ENCODE measurements at regions not wholly inside any gene's neighbourhood (a gene's known extent, or its start where the extent isn't known, plus 50 kb on each side); places are given as distances from the start of the nearest gene placed in this dataset.

DNA sequence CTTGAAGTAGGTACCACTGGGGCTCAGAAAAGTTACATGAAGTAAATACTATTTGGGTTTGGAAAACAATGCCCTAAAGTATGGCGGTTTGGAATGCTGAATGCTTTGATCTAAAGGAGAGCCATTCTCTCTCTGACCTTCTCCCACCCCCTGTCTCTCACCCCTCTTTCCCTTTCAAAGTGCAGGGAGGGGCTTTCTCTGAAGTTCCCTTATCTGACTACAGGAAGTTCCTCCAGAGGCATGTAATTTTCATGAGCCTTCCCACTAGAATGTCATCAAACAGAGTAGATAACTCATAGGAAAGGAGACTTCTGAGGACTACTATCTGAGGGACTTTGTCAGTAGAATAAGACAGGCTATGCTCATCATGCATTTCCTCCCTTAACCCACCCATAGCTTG lies 216.7 kb upstream of the PCSK2 start:
- Histone ChIP-seq H3K79me2 (ENCODE audit: insufficient read depth, low read length) (no peaks in the 10 kb centered on the region), H3K4me1 (ENCODE audit: insufficient read depth, low read length) (no peaks in the 10 kb centered on the region), H3K36me3 (ENCODE audit: insufficient read depth, low read length) (no peaks in the 10 kb centered on the region), H3K4me2 (ENCODE audit: insufficient read depth, low read length) (no peak overlapping the region), H3K27me3 (ENCODE audit: insufficient read depth, low read length) (no peaks in the 10 kb centered on the region), H2AFZ (ENCODE audit: low read length) (no peak overlapping the region), H3K4me3 (ENCODE audit: insufficient read depth, low read length) (no peak overlapping the region), H3K9me3 (ENCODE audit: low read depth, low read length) (no peaks in the 10 kb centered on the region), H3K27ac (ENCODE audit: low read depth, low read length) (no peak overlapping the region), H4K20me1 (ENCODE audit: insufficient read depth, low read length) (no peaks in the 10 kb centered on the region)
- no peak for DNase-seq (ENCODE audit: insufficient read length, low spot score, missing footprints)
- TF ChIP-seq, protein P1, sequence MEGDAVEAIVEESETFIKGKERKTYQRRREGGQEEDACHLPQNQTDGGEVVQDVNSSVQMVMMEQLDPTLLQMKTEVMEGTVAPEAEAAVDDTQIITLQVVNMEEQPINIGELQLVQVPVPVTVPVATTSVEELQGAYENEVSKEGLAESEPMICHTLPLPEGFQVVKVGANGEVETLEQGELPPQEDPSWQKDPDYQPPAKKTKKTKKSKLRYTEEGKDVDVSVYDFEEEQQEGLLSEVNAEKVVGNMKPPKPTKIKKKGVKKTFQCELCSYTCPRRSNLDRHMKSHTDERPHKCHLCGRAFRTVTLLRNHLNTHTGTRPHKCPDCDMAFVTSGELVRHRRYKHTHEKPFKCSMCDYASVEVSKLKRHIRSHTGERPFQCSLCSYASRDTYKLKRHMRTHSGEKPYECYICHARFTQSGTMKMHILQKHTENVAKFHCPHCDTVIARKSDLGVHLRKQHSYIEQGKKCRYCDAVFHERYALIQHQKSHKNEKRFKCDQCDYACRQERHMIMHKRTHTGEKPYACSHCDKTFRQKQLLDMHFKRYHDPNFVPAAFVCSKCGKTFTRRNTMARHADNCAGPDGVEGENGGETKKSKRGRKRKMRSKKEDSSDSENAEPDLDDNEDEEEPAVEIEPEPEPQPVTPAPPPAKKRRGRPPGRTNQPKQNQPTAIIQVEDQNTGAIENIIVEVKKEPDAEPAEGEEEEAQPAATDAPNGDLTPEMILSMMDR (IDR thresholded peaks at IDR 0.05; ENCODE audit: extremely low read depth, low read depth, low read length) = no peak

DNA sequence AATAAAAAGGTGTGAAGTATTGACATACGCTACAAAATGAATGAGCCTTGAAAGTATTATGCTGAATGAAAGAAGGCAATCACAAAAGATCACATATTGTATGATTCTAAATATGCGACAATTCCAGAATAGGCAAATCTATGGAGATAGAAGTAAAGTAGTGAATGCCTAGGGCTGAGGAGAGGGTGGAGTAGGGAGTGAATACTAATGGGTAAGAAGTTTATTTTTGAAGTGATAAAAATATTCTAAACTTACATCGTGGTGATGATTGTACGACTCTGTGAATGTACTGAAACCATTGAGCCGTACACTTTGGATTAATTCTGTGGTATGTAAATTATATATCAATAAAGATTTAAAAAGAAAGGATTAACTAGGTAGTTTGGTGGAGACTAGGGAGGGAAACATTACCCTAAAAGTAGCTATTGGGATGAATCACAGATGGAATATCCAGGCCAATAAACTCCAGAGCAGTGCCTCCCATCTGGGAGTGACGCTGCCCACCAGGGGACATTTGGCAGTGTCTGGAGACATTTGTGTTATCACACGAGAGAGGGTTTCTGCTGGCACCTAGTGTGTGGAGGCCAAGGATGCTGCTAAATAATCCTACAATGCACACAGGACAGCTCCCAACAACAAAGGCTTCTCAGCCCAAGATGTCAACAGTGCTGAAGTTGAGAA lies 214.2 kb upstream of the PCSK2 start:
- Histone ChIP-seq H3K4me3 (ENCODE audit: insufficient read depth, low read length) (no peak overlapping the region), H3K27ac (ENCODE audit: low read depth, low read length) (no peak overlapping the region), H3K4me1 (ENCODE audit: insufficient read depth, low read length) (no peaks in the 10 kb centered on the region), H3K27me3 (ENCODE audit: insufficient read depth, low read length) (no peaks in the 10 kb centered on the region), H3K36me3 (ENCODE audit: insufficient read depth, low read length) (no peaks in the 10 kb centered on the region), H2AFZ (ENCODE audit: low read length) (no peak overlapping the region), H3K79me2 (ENCODE audit: insufficient read depth, low read length) (no peaks in the 10 kb centered on the region), H3K4me2 (ENCODE audit: insufficient read depth, low read length) (no peak overlapping the region), H3K9me3 (ENCODE audit: low read depth, low read length) (no peaks in the 10 kb centered on the region), H4K20me1 (ENCODE audit: insufficient read depth, low read length) (no peaks in the 10 kb centered on the region)
- no peak for DNase-seq (ENCODE audit: insufficient read length, low spot score, missing footprints)
- TF ChIP-seq, protein P1 (IDR thresholded peaks at IDR 0.05; ENCODE audit: extremely low read depth, low read depth, low read length) = no peak

DNA sequence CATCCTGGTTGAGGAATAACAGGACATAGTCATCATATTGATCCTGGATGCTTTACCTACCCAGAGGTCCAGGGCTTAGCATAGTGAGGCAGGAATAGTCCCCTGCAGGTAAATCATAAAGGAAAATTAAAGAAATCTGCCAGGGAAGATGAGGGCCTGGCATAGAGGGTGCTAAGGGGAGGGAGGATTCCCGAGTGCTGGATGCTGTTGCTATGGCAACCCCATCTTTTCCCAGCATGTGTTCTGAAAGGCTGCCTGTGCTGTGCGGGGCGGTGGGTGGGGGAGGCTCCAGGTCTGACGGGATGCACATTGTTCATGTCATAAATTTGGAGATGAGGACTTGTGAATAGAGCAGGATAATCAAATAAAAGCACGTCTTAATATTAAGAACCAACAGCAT lies 212.6 kb upstream of the PCSK2 start:
- Histone ChIP-seq H3K4me1 (ENCODE audit: insufficient read depth, low read length) (no peaks in the 10 kb centered on the region), H3K27ac (ENCODE audit: low read depth, low read length) (no peak overlapping the region), H3K27me3 (ENCODE audit: insufficient read depth, low read length) (no peaks in the 10 kb centered on the region), H3K79me2 (ENCODE audit: insufficient read depth, low read length) (no peaks in the 10 kb centered on the region), H2AFZ (ENCODE audit: low read length) (no peak overlapping the region), H3K36me3 (ENCODE audit: insufficient read depth, low read length) (no peaks in the 10 kb centered on the region), H3K4me2 (ENCODE audit: insufficient read depth, low read length) (no peak overlapping the region), H3K9me3 (ENCODE audit: low read depth, low read length) (no peaks in the 10 kb centered on the region), H4K20me1 (ENCODE audit: insufficient read depth, low read length) (no peaks in the 10 kb centered on the region), H3K4me3 (ENCODE audit: insufficient read depth, low read length) (no peak overlapping the region)
- TF ChIP-seq, protein P1 (IDR thresholded peaks at IDR 0.05; ENCODE audit: extremely low read depth, low read depth, low read length) = no peak
- DNase-seq (ENCODE audit: insufficient read length, low spot score, missing footprints) = no peak

DNA sequence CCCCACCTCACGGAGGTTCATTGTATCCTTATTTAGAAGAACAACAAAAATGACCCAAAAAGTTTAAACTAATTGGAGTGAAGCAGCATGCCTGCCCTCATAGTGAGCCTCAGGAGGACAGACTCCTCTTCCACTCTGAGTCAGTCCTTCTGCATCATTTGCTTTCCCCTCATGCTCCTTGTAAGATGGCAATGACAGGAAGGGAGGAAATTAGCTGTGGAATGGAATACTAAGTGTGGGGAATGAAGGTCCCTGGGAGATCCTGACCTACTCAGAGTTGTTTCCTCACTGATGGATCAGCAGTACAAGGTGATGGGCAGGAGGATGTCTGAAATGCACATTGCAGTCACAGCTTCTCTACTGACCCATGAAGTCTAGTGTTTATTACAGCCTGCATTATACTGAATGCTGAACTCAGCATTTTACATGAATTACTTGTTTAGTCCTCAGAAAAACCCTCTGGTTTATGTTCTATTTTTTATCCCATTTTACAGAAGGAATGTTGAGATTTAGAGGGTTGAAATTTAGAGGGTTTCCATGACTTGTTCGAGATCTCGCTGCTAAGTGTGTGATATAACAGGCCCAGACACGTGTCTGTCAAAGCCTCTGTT lies 212.0 kb upstream of the PCSK2 start:
- H3K4me2 ChIP-seq (ENCODE audit: insufficient read depth, low read length) = no peak overlapping the region
- TF ChIP-seq, protein P1 (IDR thresholded peaks at IDR 0.05; ENCODE audit: extremely low read depth, low read depth, low read length) = no peak
- no peaks in the 10 kb centered on the region for H3K27me3 ChIP-seq (ENCODE audit: insufficient read depth, low read length)
- H4K20me1 ChIP-seq (ENCODE audit: insufficient read depth, low read length) = no peaks in the 10 kb centered on the region
- H3K9me3 ChIP-seq (ENCODE audit: low read depth, low read length) = no peaks in the 10 kb centered on the region
- H3K79me2 ChIP-seq (ENCODE audit: insufficient read depth, low read length) = no peaks in the 10 kb centered on the region
- H2AFZ ChIP-seq (ENCODE audit: low read length) = no peak overlapping the region
- H3K4me1 ChIP-seq (ENCODE audit: insufficient read depth, low read length) = no peaks in the 10 kb centered on the region
- H3K4me3 ChIP-seq (ENCODE audit: insufficient read depth, low read length) = no peak overlapping the region
- DNase-seq (ENCODE audit: insufficient read length, low spot score, missing footprints) = no peak
- no peaks in the 10 kb centered on the region for H3K36me3 ChIP-seq (ENCODE audit: insufficient read depth, low read length)
- no peak overlapping the region for H3K27ac ChIP-seq (ENCODE audit: low read depth, low read length)
